IMR-90 (cell line): ENCODE measurements at regions not wholly inside any gene's neighbourhood (a gene's known extent, or its start where the extent isn't known, plus 50 kb on each side); places are given as distances from the start of the nearest gene placed in this dataset.

Experiments
- ATAC-seq: fragments of 200-7000 bp; cut with Tn5 transposase; 2 replicates; pipeline ENCODE4 v1.9.1; 2020; ENCODE audit warnings: low read depth, mild to moderate bottlenecking, moderate library complexity
- BruUV-seq: library from RNA; stranded (reverse); fragments of 400-500 nt; replicated peaks from 2 replicates; lab custom pipeline; 2021; lab: Mats Ljungman, UMichigan
- CTCF ChIA-PET: fragments of 300-600 bp; formaldehyde crosslinking; extraction: SDS; loops from one replicate; lab custom pipeline; 2021; ENCODE audit warnings: antibody characterized with exemption; lab: Yijun Ruan, JAX
- POLR2A ChIA-PET: fragments of 300-600 bp; sonication (Branson Sonifier 250); formaldehyde crosslinking; loops from one replicate; lab custom pipeline; 2022; ENCODE audit warnings: antibody characterized with exemption; ENCODE audit not compliant: unreplicated experiment; lab: Charles Lee
- DNase-seq: peaks from one replicate; pipeline ENCODE4 v3.0.0; 2013
- H2AFZ ChIP-seq: replicated peaks from 2 replicates; pipeline ENCODE3; 2013; ENCODE audit warnings: low read length, mild to moderate bottlenecking; ENCODE audit not compliant: poor library complexity
- H2AK5ac ChIP-seq: 2 replicates; pipeline ENCODE4 v1.6.1; 2013; ENCODE audit warnings: low read depth, low read length, inconsistent platforms
- H2AK9ac ChIP-seq: replicated peaks from 2 replicates; pipeline ENCODE3; 2013; ENCODE audit warnings: mild to moderate bottlenecking, low read depth, low read length, moderate library complexity; ENCODE audit not compliant: poor library complexity
- H2BK120ac ChIP-seq: 2 replicates; pipeline ENCODE4 v1.6.1; 2013; ENCODE audit warnings: low read depth, low read length, inconsistent platforms
- H2BK15ac ChIP-seq: 3 replicates; pipeline ENCODE4 v1.6.1; 2013; ENCODE audit warnings: low read depth, low read length, inconsistent platforms
- H2BK20ac ChIP-seq: 2 replicates; pipeline ENCODE4 v1.6.1; 2013; ENCODE audit warnings: low read depth, mild to moderate bottlenecking, inconsistent platforms, low read length, moderate library complexity
- H2BK5ac ChIP-seq: 2 replicates; pipeline ENCODE4 v1.6.1; 2013; ENCODE audit warnings: mild to moderate bottlenecking, low read depth, low read length, inconsistent platforms; ENCODE audit not compliant: poor library complexity, severe bottlenecking
- H3K14ac ChIP-seq: replicated peaks from 2 replicates; pipeline ENCODE4 v1.6.1; 2013; ENCODE audit warnings: low read depth, low read length, inconsistent platforms
- H3K18ac ChIP-seq: 2 replicates; pipeline ENCODE4 v1.6.1; 2013; ENCODE audit warnings: low read depth, low read length, control low read depth
- H3K23ac ChIP-seq: 2 replicates; pipeline ENCODE4 v1.6.1; 2013; ENCODE audit warnings: low read depth, low read length, inconsistent platforms
- H3K27ac ChIP-seq: 2 replicates; pipeline ENCODE4 v1.5.1; 2013; ENCODE audit warnings: mild to moderate bottlenecking, control low read depth, low read length; ENCODE audit not compliant: insufficient read depth
- H3K27me3 ChIP-seq: 2 replicates; pipeline ENCODE4 v1.6.1; 2013; ENCODE audit warnings: low read length; ENCODE audit not compliant: control insufficient read depth, insufficient read depth
- H3K36me3 ChIP-seq: 2 replicates; pipeline ENCODE4 v1.6.1; 2013; ENCODE audit warnings: low read length, mixed read lengths; ENCODE audit not compliant: control insufficient read depth, insufficient read depth
- H3K4ac ChIP-seq: 2 replicates; pipeline ENCODE4 v1.6.1; 2013; ENCODE audit warnings: low read depth, low read length, inconsistent platforms
- H3K4me1 ChIP-seq: 2 replicates; pipeline ENCODE4 v1.6.1; 2013; ENCODE audit warnings: low read length, mixed read lengths; ENCODE audit not compliant: control insufficient read depth, insufficient read depth
- H3K4me2 ChIP-seq: 2 replicates; pipeline ENCODE4 v1.6.1; 2013; ENCODE audit warnings: low read depth, mild to moderate bottlenecking, control low read depth, low read length, moderate library complexity
- H3K4me3 ChIP-seq: 2 replicates; pipeline ENCODE4 v1.5.1; 2013; ENCODE audit warnings: low read depth, mild to moderate bottlenecking, control low read depth, low read length, moderate library complexity; ENCODE audit not compliant: insufficient read depth
- H3K56ac ChIP-seq: 2 replicates; pipeline ENCODE4 v1.6.1; 2013; ENCODE audit warnings: low read length, inconsistent platforms; ENCODE audit not compliant: insufficient read depth; ENCODE audit errors: extremely low read depth
- H3K79me1 ChIP-seq, 2 experiments: 2 replicates each; pipeline ENCODE4 v1.6.1; 2013; ENCODE audit warnings: low read length in 2 of 2, inconsistent platforms in 1 of 2, low read depth in 1 of 2
- H3K9ac ChIP-seq: 2 replicates; pipeline ENCODE4 v1.6.1; 2013; ENCODE audit warnings: low read depth, low read length, control low read depth
- H3K9me1 ChIP-seq: 2 replicates; pipeline ENCODE4 v1.6.1; 2013; ENCODE audit warnings: low read length, inconsistent platforms; ENCODE audit not compliant: insufficient read depth
- H3K9me3 ChIP-seq: 2 replicates; pipeline ENCODE4 v1.6.1; 2013; ENCODE audit warnings: low read length; ENCODE audit not compliant: control insufficient read depth, insufficient read depth
- H4K20me1 ChIP-seq: 2 replicates; pipeline ENCODE4 v1.6.1; 2013; ENCODE audit warnings: low read length, inconsistent platforms; ENCODE audit not compliant: insufficient read depth
- H4K5ac ChIP-seq: 2 replicates; pipeline ENCODE4 v1.6.1; 2013; ENCODE audit warnings: mild to moderate bottlenecking, low read depth, low read length, control low read depth
- H4K8ac ChIP-seq, 2 experiments: 2 replicates each; pipeline ENCODE4 v1.6.1; 2013; ENCODE audit warnings: low read depth in 2 of 2, low read length in 2 of 2, control low read depth in 1 of 2, inconsistent platforms in 1 of 2
- H4K91ac ChIP-seq: 2 replicates; pipeline ENCODE4 v1.6.1; 2013; ENCODE audit warnings: low read depth, low read length, inconsistent platforms; ENCODE audit not compliant: insufficient read depth
- BHLHE40 ChIP-seq: fragments of 150-350 bp; IDR thresholded peaks from 2 replicates; pipeline ENCODE4 v1.6.1; 2016; ENCODE audit warnings: mild to moderate bottlenecking, low read depth, low read length
- CEBPB ChIP-seq: IDR thresholded peaks from 2 replicates; pipeline ENCODE4 v1.6.1; 2012; ENCODE audit warnings: low read depth, low read length, improper control_type of control experiment
- CHD1 ChIP-seq: IDR thresholded peaks from 2 replicates; pipeline ENCODE4 v1.6.1; 2012; ENCODE audit warnings: low read depth, low read length, improper control_type of control experiment
- CTCF ChIP-seq: conservative IDR thresholded peaks from 2 replicates; pipeline ENCODE4 v1.5.1; 2012; ENCODE audit warnings: mild to moderate bottlenecking, low read depth, low read length, improper control_type of control experiment
- ELK1 ChIP-seq: fragments of 150-350 bp; IDR thresholded peaks from 2 replicates; pipeline ENCODE4 v1.6.1; 2016; ENCODE audit warnings: low read depth, mild to moderate bottlenecking, low read length, moderate library complexity, borderline replicate concordance
- FOS ChIP-seq: fragments of 150-350 bp; IDR thresholded peaks from 2 replicates; pipeline ENCODE4 v1.6.1; 2016; ENCODE audit warnings: low read depth, low read length
- MAFK ChIP-seq: IDR thresholded peaks from 2 replicates; pipeline ENCODE4 v1.6.1; 2012; ENCODE audit warnings: low read depth, low read length, improper control_type of control experiment
- MAZ ChIP-seq: IDR thresholded peaks from 2 replicates; pipeline ENCODE4 v1.6.1; 2012; ENCODE audit warnings: low read depth, mild to moderate bottlenecking, low read length, improper control_type of control experiment, moderate library complexity, borderline replicate concordance
- MXI1 ChIP-seq: IDR thresholded peaks from 2 replicates; pipeline ENCODE4 v1.6.1; 2012; ENCODE audit warnings: low read depth, mild to moderate bottlenecking, low read length, moderate library complexity, borderline replicate concordance
- NFE2L2 ChIP-seq: fragments of 150-350 bp; IDR thresholded peaks from 2 replicates; pipeline ENCODE4 v1.6.1; 2016; ENCODE audit warnings: low read depth, mild to moderate bottlenecking, low read length
- POLR2A ChIP-seq: IDR thresholded peaks from 2 replicates; pipeline ENCODE4 v1.6.1; 2012; ENCODE audit warnings: mild to moderate bottlenecking, low read depth, low read length
- RAD21 ChIP-seq: IDR thresholded peaks from 2 replicates; pipeline ENCODE4 v1.6.1; 2012; ENCODE audit warnings: low read length, improper control_type of control experiment
- RCOR1 ChIP-seq: IDR thresholded peaks from 2 replicates; pipeline ENCODE4 v1.6.1; 2012; ENCODE audit warnings: mild to moderate bottlenecking, low read length, improper control_type of control experiment; ENCODE audit not compliant: insufficient replicate concordance
- RFX5 ChIP-seq: IDR thresholded peaks from 2 replicates; pipeline ENCODE4 v1.8.0; 2012; ENCODE audit warnings: low read depth, mild to moderate bottlenecking, low read length, moderate library complexity
- SMC3 ChIP-seq: fragments of 150-350 bp; IDR thresholded peaks from 2 replicates; pipeline ENCODE4 v1.6.1; 2016; ENCODE audit warnings: low read depth, mild to moderate bottlenecking, antibody characterized with exemption, low read length, moderate library complexity
- WGBS, 2 experiments: methylation state at CpG; one replicate each; pipeline versions ENCODE4 v1.1.5 to v1.1.7; 2013; ENCODE audit warnings: missing lambda C conversion rate in 2 of 2; ENCODE audit not compliant: insufficient read length in 1 of 2; ENCODE audit errors: extremely low coverage in 2 of 2; 5-methylcytosine and 5-hydroxymethylcytosine counted together
- dilution Hi-C: fragments of 300-500 bp; cut with HindIII; formaldehyde crosslinking; loops from one replicate; pipeline ENCODE4 v1.14.3; 2018; ENCODE audit warnings: low sequenced_read_pairs; ENCODE audit not compliant: unreplicated experiment
- in situ Hi-C: fragments of 300-500 bp; cut with MboI; formaldehyde crosslinking; loops from 3 replicates; pipeline ENCODE4 v1.14.3; 2019; ENCODE audit warnings: low sequenced_read_pairs, inconsistent platforms, mixed read lengths
- intact Hi-C: fragments of 100-400 bp; cut with micrococcal nuclease; formaldehyde crosslinking; loops from 2 replicates; pipeline ENCODE4 v1.10.0; 2022
- TF ChIP-seq, protein P1 (sequence below): fragments of 150-350 bp; IDR thresholded peaks from 2 replicates; pipeline ENCODE4 v1.6.1; 2017; ENCODE audit warnings: mild to moderate bottlenecking, antibody characterized with exemption, low read length, low read depth

DNA sequence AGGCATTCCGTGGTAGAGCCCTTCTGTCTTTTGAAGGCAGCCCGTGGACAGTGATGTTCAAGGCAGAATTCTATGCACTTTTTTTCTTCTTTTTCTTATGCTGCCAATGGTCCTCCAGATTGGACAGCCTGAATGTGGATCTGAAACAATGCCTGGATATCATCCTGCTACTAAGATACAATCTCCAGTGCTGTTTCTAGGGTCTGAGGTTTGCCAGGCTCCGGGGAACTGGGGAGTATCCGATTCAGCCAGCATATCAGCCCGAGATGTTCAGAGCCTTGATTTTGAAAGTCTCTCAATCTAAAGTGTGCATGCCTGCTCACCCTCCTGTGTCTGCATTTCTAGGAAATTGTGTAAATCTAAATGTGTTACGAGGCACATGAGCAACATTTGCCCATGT is 103.8 kb upstream of the WWC1 start:
- no peak overlapping the region for H3K4me3 ChIP-seq
- CTCF ChIA-PET: no interaction called here
- no peak overlapping the region for H2BK20ac ChIP-seq
- no peak overlapping the region for H3K14ac ChIP-seq
- WGBS, 2 experiments: 45% methylated on average over 2 of the region's 6 CpGs; no CpG with 5 or more reads in 1 of the 2 experiments
- intact Hi-C loops: no loop called here
- no peak overlapping the region for H3K9ac ChIP-seq
- no TSS peak for BruUV-seq
- no peak overlapping the region for H2AK9ac ChIP-seq
- no peaks in the 10 kb centered on the region for H3K79me1 ChIP-seq
- H2BK15ac ChIP-seq: no peak overlapping the region
- TF ChIP-seq MAFK: no peak
- no peak for TF ChIP-seq CTCF
- TF ChIP-seq RAD21: no peak
- no peak for TF ChIP-seq POLR2A
- TF ChIP-seq MAZ: no peak
- TF ChIP-seq CHD1: no peak
- no peak for TF ChIP-seq NFE2L2
- TF ChIP-seq SMC3: no peak
- no peak for TF ChIP-seq ELK1
- no peak for TF ChIP-seq FOS
- TF ChIP-seq RFX5: no peak
- no peak for TF ChIP-seq RCOR1
- no peak for TF ChIP-seq MXI1
- TF ChIP-seq, protein P1, sequence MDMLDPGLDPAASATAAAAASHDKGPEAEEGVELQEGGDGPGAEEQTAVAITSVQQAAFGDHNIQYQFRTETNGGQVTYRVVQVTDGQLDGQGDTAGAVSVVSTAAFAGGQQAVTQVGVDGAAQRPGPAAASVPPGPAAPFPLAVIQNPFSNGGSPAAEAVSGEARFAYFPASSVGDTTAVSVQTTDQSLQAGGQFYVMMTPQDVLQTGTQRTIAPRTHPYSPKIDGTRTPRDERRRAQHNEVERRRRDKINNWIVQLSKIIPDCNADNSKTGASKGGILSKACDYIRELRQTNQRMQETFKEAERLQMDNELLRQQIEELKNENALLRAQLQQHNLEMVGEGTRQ: no peak
- no peak for TF ChIP-seq BHLHE40
- no peak for TF ChIP-seq CEBPB
- no peak overlapping the region for H3K23ac ChIP-seq
- no peaks in the 10 kb centered on the region for H3K4me1 ChIP-seq
- ATAC-seq (no peak), DNase-seq (no peak)
- no peaks in the 10 kb centered on the region for H3K36me3 ChIP-seq
- dilution Hi-C loops: no loop called here
- H3K9me1 ChIP-seq: no peaks in the 10 kb centered on the region
- POLR2A ChIA-PET: no interaction called here
- no peak overlapping the region for H4K8ac ChIP-seq
- no peak overlapping the region for H3K56ac ChIP-seq
- no peaks in the 10 kb centered on the region for H3K27me3 ChIP-seq
- no peak overlapping the region for H3K27ac ChIP-seq
- H2AFZ ChIP-seq: no peak overlapping the region
- no peak overlapping the region for H2BK120ac ChIP-seq
- H3K18ac ChIP-seq: no peak overlapping the region
- no peaks in the 10 kb centered on the region for H3K9me3 ChIP-seq
- no peak overlapping the region for H2AK5ac ChIP-seq
- in situ Hi-C loops: no loop called here
- no peak overlapping the region for H3K4me2 ChIP-seq
- H2BK5ac ChIP-seq: no peak overlapping the region
- H3K4ac ChIP-seq: no peak overlapping the region
- H4K91ac ChIP-seq: no peak overlapping the region
- no peaks in the 10 kb centered on the region for H4K20me1 ChIP-seq
- H4K5ac ChIP-seq: no peak overlapping the region
